ENCODE measurements at regions not wholly inside any gene's neighbourhood (a gene's known extent, or its start where the extent isn't known, plus 50 kb on each side); places are given as distances from the start of the nearest gene placed in this dataset.

DNA sequence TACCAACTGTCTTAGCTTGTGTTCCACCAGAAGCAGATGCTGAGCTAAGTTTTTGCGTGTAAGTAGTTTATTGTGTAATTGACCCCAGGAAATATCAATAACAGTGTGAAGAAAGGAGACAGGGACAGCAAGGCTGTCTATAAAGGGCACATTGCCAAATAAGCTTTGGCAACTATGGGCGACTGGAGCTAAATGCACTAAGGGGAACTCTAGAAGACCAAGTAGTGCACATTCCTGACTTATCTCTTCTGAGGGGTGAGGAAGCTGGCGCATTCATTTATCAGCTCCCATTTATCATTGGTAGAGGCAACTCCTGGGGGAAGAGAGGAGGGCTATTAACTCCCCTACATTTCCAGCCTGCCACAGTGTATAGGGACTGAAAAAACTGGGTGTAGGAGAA, 135.0 kb downstream of the DLEU7 start:
- H3K4me3 ChIP-seq (ENCODE audit: low read depth, low read length) = no peak overlapping the region
- no peaks in the 10 kb centered on the region for H3K36me3 ChIP-seq (ENCODE audit: control insufficient read depth in 2 of 2, insufficient read depth in 1 of 2, low read length in 2 of 2)
- H3K9me3 ChIP-seq (ENCODE audit: control insufficient read depth, insufficient read depth, low read depth, low read length) = no peaks in the 10 kb centered on the region
- no peaks in the 10 kb centered on the region for H3K4me1 ChIP-seq (ENCODE audit: control insufficient read depth, insufficient read depth, low read length)
- no peak overlapping the region for H3K27ac ChIP-seq (ENCODE audit: extremely low read depth, low read depth, low read length)
- POLR2A ChIA-PET = no interaction called here
- TF ChIP-seq RBAK (tag by site-specific recombination; IDR thresholded peaks at IDR 0.05) (no peak), SP3 (tag by site-specific recombination; IDR thresholded peaks at IDR 0.05) (no peak), ZNF19 (tag by site-specific recombination; IDR thresholded peaks at IDR 0.05; ENCODE audit: low read depth) (no peak), ZNF394 (tag by site-specific recombination; IDR thresholded peaks at IDR 0.05; ENCODE audit: borderline replicate concordance) (no peak), ZNF335 (tag by site-specific recombination; conservative IDR thresholded peaks at IDR 0.05) (no peak), ZBTB20 (tag by site-specific recombination; IDR thresholded peaks at IDR 0.05) (no peak), ZNF544 (tag by site-specific recombination; IDR thresholded peaks at IDR 0.05) (no peak), ZNF248 (tag by site-specific recombination; IDR thresholded peaks at IDR 0.05) (no peak), ZNF223 (tag by site-specific recombination; IDR thresholded peaks at IDR 0.05) (no peak), ZNF830 (tag by site-specific recombination; IDR thresholded peaks at IDR 0.05; ENCODE audit: low read depth) (no peak)
- TF ChIP-seq, protein P1, sequence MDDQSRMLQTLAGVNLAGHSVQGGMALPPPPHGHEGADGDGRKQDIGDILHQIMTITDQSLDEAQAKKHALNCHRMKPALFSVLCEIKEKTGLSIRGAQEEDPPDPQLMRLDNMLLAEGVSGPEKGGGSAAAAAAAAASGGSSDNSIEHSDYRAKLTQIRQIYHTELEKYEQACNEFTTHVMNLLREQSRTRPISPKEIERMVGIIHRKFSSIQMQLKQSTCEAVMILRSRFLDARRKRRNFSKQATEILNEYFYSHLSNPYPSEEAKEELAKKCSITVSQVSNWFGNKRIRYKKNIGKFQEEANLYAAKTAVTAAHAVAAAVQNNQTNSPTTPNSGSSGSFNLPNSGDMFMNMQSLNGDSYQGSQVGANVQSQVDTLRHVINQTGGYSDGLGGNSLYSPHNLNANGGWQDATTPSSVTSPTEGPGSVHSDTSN (CRISPR knock-in tag; IDR thresholded peaks at IDR 0.05) = no peak
- TF ChIP-seq, protein P2, sequence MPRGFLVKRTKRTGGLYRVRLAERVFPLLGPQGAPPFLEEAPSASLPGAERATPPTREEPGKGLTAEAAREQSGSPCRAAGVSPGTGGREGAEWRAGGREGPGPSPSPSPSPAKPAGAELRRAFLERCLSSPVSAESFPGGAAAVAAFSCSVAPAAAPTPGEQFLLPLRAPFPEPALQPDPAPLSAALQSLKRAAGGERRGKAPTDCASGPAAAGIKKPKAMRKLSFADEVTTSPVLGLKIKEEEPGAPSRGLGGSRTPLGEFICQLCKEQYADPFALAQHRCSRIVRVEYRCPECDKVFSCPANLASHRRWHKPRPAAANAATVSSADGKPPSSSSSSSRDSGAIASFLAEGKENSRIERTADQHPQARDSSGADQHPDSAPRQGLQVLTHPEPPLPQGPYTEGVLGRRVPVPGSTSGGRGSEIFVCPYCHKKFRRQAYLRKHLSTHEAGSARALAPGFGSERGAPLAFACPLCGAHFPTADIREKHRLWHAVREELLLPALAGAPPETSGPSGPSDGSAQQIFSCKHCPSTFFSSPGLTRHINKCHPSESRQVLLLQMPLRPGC (tag by site-specific recombination; IDR thresholded peaks at IDR 0.05) = no peak
- CTCF ChIA-PET = interaction anchor here (1.0 kb wide), 1 partner anchor 203 kb away, joined by 3 read pairs; no protein-coding TSS in a partner anchor

DNA sequence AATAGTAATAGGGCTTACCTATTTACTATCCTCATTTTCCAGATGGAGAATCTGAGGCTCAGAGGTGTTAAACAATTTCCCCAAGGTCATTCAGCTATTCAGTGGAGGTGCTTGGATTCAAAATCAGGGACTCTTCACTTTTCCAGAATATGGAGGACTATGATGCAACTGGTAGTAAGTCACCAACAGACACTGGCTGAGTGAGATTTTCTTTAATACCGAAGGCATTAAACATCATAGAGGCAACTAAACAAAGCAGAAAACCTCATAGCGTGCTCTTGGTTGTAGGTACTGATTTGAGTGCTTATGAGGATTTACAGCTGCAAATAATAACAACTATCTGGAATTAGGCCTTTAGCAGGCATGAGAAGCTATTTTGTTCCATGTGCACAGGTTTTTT, 134.4 kb downstream of the DLEU7 start:
- CTCF ChIA-PET = no interaction called here
- H3K27ac ChIP-seq (ENCODE audit: extremely low read depth, low read depth, low read length) = no peak overlapping the region
- POLR2A ChIA-PET = no interaction called here
- H3K9me3 ChIP-seq (ENCODE audit: control insufficient read depth, insufficient read depth, low read depth, low read length) = no peaks in the 10 kb centered on the region
- H3K4me1 ChIP-seq (ENCODE audit: control insufficient read depth, insufficient read depth, low read length) = no peaks in the 10 kb centered on the region
- H3K4me3 ChIP-seq (ENCODE audit: low read depth, low read length) = no peak overlapping the region
- H3K36me3 ChIP-seq (ENCODE audit: control insufficient read depth in 2 of 2, insufficient read depth in 1 of 2, low read length in 2 of 2) = no peaks in the 10 kb centered on the region
- TF ChIP-seq ZNF549 (tag by site-specific recombination; IDR thresholded peaks at IDR 0.05) (no peak), ZNF561 (tag by site-specific recombination; IDR thresholded peaks at IDR 0.05; ENCODE audit: borderline replicate concordance) (no peak), ZNF785 (tag by site-specific recombination; IDR thresholded peaks at IDR 0.05) (no peak), ZNF266 (tag by site-specific recombination; IDR thresholded peaks at IDR 0.05; ENCODE audit: low read depth) (no peak), ZNF174 (tag by site-specific recombination; IDR thresholded peaks at IDR 0.05) (no peak), YY2 (tag by site-specific recombination; IDR thresholded peaks at IDR 0.05) (no peak), ZBTB21 (tag by site-specific recombination; IDR thresholded peaks at IDR 0.05) (no peak), ZNF654 (tag by site-specific recombination; IDR thresholded peaks at IDR 0.05; ENCODE audit: low read depth) (no peak)

DNA sequence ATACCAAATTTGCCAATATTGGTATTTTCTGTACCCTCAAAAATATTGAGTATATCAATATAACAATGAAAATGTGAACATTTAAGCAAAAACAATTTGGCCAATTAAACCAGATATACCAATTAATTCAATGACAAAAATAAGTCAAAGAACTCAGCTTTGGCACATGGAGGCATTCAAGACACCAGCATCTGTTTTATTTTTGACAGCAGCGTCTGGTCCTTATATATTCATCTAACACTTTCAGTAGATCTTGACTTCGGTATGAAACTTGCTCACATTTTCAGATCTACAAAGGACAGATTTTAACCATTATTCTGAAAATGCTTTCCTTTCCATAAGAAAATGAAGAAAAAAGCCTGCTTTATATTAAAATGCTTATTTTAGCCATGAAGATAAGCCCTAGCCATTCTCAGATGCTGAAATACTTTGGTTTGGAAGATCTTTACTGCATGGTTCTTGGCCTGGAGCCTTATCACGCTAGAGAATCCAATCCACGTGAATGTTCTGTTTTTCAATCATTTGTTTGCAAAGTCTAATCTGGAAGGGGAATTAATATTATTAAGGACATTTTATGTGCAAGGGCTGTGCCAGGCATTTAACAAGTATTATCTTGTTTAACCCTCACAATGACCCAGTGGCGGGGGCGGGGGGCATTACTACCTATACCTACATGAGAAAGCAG, 132.2 kb downstream of the DLEU7 start:
- no peaks in the 10 kb centered on the region for H3K9me3 ChIP-seq (ENCODE audit: control insufficient read depth, insufficient read depth, low read depth, low read length)
- H3K27ac ChIP-seq (ENCODE audit: extremely low read depth, low read depth, low read length) = no peak overlapping the region
- ChIA-PET POLR2A (no interaction called here), CTCF (no interaction called here)
- no peak overlapping the region for H3K4me3 ChIP-seq (ENCODE audit: low read depth, low read length)
- H3K4me1 ChIP-seq (ENCODE audit: control insufficient read depth, insufficient read depth, low read length) = no peaks in the 10 kb centered on the region
- H3K36me3 ChIP-seq (ENCODE audit: control insufficient read depth in 2 of 2, insufficient read depth in 1 of 2, low read length in 2 of 2) = no peaks in the 10 kb centered on the region
- no peak for TF ChIP-seq ZNF138 (tag by site-specific recombination; IDR thresholded peaks at IDR 0.05; ENCODE audit: borderline replicate concordance)
- TF ChIP-seq, protein P3, sequence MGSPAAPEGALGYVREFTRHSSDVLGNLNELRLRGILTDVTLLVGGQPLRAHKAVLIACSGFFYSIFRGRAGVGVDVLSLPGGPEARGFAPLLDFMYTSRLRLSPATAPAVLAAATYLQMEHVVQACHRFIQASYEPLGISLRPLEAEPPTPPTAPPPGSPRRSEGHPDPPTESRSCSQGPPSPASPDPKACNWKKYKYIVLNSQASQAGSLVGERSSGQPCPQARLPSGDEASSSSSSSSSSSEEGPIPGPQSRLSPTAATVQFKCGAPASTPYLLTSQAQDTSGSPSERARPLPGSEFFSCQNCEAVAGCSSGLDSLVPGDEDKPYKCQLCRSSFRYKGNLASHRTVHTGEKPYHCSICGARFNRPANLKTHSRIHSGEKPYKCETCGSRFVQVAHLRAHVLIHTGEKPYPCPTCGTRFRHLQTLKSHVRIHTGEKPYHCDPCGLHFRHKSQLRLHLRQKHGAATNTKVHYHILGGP (tag by site-specific recombination; IDR thresholded peaks at IDR 0.05) = no peak
- TF ChIP-seq GLIS2 (tag by site-specific recombination; IDR thresholded peaks at IDR 0.05) = no peak
- TF ChIP-seq ZNF133 (tag by site-specific recombination; IDR thresholded peaks at IDR 0.05) = no peak
- TF ChIP-seq ZNF248 (tag by site-specific recombination; IDR thresholded peaks at IDR 0.05) = no peak
- TF ChIP-seq, protein P4, sequence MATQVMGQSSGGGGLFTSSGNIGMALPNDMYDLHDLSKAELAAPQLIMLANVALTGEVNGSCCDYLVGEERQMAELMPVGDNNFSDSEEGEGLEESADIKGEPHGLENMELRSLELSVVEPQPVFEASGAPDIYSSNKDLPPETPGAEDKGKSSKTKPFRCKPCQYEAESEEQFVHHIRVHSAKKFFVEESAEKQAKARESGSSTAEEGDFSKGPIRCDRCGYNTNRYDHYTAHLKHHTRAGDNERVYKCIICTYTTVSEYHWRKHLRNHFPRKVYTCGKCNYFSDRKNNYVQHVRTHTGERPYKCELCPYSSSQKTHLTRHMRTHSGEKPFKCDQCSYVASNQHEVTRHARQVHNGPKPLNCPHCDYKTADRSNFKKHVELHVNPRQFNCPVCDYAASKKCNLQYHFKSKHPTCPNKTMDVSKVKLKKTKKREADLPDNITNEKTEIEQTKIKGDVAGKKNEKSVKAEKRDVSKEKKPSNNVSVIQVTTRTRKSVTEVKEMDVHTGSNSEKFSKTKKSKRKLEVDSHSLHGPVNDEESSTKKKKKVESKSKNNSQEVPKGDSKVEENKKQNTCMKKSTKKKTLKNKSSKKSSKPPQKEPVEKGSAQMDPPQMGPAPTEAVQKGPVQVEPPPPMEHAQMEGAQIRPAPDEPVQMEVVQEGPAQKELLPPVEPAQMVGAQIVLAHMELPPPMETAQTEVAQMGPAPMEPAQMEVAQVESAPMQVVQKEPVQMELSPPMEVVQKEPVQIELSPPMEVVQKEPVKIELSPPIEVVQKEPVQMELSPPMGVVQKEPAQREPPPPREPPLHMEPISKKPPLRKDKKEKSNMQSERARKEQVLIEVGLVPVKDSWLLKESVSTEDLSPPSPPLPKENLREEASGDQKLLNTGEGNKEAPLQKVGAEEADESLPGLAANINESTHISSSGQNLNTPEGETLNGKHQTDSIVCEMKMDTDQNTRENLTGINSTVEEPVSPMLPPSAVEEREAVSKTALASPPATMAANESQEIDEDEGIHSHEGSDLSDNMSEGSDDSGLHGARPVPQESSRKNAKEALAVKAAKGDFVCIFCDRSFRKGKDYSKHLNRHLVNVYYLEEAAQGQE (tag by site-specific recombination; IDR thresholded peaks at IDR 0.05) = no peak
- TF ChIP-seq ZNF768 (tag by site-specific recombination; IDR thresholded peaks at IDR 0.05) = no peak

Data from HEK293 (cell line).